ENCODE measurements at regions not wholly inside any gene's neighbourhood (a gene's known extent, or its start where the extent isn't known, plus 50 kb on each side); places are given as distances from the start of the nearest gene placed in this dataset.
"Not testable (repeated sequence)": the region's sequence is repeated elsewhere in the genome, so short reads cannot be mapped to it uniquely, and the experiment has no call there.

DNA sequence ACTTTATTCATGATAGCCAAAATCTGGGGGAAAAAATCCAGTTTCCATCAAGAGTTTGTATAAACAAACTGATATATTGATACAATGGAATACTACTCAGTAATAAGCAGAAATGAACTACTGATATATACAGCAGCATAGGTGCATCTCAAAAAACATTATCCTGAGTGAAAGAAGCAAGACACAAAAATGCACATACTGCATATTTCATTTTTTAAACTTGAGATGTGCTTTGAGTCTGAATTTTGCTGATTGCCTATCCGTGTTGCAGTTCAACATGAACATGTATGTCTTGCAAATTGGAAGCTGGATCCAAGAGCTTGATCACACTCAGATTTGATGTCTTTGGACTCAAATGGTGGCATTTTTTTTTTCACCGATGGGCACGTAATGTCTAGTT lies 132.4 kb downstream of the TSEN15 start:
- DNase-seq (ENCODE audit: low read depth): no peak

DNA sequence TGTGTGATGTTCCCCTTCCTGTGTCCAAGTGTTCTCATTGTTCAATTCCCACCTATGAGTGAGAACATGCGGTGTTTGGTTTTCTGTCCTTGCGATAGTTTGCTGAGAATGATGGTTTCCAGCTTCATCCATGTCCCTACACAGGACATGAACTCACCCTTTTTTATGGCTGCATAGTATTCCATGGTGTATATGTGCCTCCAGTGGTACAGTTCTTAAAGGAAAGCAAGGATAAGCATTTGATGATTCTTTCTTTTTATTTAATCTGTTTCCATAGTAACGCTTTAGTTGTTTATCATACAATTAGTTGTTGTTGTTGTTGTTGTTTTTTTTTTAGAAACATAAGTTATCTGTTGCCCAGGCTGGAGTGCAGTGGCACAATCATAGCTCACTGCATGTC lies 133.1 kb downstream of the TSEN15 start:
- not testable (repeated sequence) for DNase-seq (ENCODE audit: low read depth)

DNA sequence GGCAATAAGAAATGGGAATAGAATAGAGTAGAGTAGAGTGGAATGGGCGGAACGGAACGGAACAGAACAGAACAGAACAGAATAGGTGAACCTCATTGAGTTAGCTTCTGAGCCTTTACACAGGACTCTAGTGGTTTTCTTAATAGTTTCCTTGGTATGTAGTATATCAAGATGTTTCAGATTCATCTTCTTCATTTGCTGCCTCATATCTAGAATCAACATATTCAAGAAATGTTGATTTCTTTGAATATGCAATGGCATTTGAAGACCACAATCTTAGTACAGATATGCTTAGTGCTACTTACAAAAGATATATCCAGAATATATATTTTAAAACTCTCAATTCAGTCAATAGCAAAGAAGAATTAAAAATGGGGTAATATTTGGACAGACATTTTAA lies 133.8 kb downstream of the TSEN15 start:
- no peak for DNase-seq (ENCODE audit: low read depth)

DNA sequence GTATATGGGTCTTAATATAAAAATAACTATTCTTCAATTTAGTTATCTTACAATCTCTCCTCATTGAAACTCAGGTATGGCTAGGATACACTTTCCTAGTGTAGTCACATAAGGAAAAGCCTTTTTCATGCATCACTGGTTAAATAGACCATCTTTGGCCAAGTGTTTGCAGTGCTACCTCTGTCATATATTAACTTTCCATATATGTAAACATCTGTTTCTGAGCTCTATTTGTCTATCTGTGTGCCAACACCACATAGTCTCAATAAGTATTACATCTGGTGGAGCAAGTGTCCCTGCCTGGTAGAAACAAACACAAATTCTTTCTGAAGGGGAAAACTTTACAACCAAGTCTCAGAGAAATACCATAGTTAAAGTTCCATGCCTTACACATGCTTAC lies 134.6 kb downstream of the TSEN15 start:
- no peak for DNase-seq (ENCODE audit: low read depth)

DNA sequence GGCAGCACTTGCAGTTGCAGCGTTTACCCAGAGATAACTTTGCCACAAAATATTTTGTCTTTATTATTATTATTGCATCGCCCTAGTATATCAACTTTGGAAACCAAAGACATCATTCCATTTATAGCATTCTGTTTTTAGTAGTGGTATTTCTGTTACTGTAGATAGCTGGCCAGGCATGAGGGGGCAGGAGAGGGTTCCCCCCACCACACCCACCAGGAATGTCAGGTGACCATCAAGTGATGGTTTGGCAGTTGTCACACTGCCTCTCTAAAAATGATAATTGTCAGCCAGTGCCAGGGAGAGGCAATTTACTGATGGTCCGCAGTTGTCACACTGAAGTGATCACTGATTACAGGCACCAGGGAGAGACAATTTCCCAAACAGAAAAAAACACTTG lies 135.6 kb downstream of the TSEN15 start:
- no peak for DNase-seq (ENCODE audit: low read depth)

DNA sequence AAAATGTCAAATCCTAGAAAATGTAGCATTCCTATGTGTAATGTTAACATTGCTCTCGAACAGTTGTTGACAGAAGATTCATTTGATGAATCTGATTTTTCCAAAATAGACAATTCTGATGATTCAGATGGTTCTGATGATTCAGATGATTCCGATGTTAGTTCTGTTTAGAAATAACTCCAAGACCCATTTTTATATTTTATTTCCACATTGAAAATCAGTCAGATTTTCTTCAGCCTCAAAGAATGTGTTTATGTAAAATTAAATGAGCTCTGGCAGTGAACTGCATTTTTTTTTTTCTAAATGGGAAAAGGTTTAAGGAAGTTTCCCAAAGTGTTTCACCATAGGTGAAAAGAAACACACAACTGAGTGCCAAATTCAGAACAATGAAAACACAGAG lies 136.5 kb downstream of the TSEN15 start:
- no peak for DNase-seq (ENCODE audit: low read depth)

DNA sequence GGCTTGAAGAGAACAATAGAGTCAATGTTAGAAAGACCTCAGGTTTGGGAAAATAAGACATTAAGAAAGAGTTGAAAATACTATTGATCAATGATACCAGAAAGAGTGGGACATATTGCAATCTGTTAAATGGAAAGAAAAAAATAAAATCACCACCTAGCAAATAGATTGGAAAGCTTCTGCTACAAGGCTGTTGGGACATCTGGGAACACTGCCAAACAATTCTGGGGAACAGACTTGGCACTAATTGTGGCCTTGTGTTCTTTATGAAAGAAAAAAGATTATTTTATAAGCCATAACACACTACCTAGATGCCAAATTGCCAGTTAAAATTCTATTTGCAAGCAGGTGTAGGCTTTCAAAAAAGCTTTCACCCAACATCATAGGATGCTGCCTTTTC lies 137.8 kb downstream of the TSEN15 start:
- DNase-seq (ENCODE audit: low read depth): no peak

DNA sequence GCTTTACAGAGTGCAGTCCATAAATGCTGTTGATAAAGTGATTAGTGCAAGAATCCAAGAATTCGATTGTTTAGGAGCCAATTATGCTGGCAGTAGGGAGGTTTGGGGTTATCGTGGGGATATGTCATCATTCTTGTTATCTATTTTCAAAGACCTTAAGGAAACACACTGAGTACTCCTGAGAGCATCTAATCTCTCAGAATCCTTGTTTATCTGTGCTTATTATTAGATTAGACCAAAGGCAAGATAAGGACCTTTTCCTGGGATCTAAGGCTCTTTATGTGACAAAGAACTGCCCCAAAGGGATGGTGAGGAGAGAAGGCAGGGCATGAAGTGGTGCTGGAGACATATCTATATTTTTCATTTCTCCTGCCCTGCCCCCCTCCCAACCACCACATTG lies 139.1 kb downstream of the TSEN15 start:
- DNase-seq (ENCODE audit: low read depth): peak; percentile 27

DNA sequence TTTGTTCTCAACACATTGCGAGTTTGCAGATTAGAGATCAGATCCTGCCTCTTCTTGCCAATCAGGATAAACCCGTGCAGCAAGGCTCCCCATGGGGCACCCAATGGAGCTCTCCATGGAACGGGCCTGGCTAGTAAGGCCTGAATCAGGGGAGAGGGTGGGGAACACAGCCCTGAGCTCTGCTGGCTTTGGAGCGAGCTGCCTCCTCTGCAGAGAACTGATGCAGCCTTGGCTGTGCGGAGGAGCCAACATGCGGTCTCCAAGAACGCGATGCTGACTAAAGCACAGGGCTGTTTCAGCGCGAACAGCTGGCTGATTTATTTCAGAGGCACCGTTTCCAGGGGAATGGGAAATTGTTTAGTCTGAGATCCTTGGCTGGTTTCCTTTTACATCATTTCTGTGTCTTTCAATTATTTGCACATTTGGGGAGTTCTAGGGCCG lies 139.7 kb downstream of the TSEN15 start:
- DNase-seq (ENCODE audit: low read depth): peak; percentile 96

DNA sequence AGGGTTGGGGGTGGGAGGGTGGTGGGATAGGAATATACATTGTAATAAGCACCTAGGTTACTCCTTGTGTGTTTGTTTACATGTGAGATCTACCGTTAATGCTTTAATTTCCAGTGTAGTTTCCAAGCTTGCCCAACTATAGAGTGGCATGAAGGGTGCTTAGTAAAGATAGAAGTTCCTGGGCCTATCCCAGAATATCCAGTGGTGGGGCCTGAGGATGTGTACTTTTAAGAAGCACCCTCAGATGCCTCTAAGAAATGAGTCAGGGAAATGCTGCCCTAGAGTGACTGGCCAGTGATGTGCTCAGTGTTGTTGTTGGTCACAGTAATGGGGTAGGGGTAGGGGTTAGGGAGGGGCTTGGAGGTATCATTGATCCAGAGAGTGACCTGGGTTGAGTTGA lies 141.3 kb downstream of the TSEN15 start:
- no peak for DNase-seq (ENCODE audit: low read depth)

DNA sequence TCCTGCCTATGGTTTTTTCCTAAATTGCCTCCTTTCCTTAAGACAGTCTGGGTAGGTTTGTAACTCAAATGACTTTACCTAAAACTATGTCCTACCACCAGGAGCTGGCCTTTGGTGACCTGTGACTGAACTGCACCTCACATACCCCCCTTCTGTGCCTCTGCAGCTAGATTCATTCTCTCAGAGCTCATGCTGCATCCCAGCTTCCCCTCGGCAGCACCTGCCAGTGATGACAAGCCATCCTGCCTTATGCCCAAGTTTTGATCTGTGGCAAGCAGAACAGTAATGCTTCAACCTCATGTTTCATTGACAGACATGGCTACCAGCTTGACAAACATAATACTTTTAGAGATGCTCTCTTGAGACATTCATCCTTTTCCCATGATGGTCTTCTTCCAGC lies 141.9 kb downstream of the TSEN15 start:
- DNase-seq (ENCODE audit: low read depth): no peak

DNA sequence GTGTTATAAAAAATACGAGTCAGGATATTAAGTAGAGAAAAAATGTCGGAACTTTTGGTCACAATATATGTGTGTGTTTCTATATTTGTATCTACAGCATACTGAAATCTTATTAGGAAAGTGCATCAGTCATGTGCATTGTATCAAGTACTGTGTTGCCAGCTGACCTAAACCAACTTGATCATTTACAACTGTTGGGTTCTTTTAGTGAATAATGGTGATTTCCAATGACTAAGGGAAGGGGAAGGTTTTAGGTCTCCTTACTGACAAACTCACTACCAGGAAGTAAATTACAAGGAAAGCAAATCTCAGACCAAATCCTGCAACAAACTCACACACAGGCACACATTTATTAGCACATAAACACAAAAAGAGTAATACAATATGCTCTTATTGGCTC lies 142.7 kb downstream of the TSEN15 start:
- DNase-seq (ENCODE audit: low read depth): no peak

DNA sequence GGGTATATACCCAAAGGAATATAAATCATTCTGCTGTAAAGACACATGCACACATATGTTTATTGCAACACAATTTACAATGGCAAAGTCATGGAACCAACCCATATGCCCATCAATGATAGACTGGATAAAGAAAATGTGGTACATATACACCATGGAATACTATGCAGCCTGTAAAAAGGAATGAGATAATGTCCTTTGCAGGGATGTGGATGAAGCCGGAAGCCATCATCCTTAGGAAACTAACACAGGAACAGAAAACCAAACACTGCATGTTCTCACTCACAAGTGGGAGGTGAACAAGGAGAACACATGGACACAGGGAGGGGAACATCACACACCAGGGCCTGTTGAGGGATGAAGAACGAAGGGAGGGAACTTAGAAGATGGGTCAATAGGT lies 144.2 kb downstream of the TSEN15 start:
- DNase-seq (ENCODE audit: low read depth): not testable (repeated sequence)

DNA sequence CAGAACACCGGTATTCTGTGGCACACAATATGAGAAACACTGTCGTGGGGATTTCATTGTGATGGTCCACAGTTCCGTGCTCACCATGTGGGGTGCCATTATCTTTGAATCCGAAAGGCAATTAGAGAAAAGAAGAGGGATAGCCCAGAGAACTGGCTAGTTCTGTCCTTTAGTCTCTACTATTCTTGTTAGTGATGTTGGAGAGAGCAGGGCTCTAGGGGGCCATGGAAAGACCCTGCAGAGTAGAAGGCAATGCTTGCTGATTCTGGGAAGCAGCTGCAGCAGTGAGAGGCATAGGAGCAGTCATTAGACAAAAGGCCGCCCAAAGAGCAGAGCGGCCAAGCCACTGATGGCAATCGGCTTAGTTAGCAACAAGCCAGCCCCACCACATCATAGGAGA lies 146.3 kb downstream of the TSEN15 start:
- no peak for DNase-seq (ENCODE audit: low read depth)

DNA sequence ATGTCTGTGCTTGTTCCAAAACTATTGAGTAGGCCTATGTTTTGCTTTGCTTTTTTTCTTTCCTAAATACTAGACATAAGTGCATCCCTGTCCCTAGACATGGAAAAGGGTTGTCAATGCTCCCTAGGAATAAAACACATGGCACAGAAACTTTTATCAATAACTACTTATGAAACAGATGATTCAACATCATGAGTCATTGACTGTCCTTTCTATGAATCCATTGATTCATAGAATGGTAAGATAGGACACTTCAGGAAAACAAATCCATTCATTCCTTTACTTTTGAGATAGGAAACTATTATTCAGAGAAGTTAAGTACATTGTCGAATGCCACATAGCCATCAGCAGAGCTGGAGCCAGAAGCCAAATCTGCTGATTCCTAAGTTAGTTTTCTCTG lies 147.5 kb downstream of the TSEN15 start:
- DNase-seq (ENCODE audit: low read depth): peak; percentile 17

DNA sequence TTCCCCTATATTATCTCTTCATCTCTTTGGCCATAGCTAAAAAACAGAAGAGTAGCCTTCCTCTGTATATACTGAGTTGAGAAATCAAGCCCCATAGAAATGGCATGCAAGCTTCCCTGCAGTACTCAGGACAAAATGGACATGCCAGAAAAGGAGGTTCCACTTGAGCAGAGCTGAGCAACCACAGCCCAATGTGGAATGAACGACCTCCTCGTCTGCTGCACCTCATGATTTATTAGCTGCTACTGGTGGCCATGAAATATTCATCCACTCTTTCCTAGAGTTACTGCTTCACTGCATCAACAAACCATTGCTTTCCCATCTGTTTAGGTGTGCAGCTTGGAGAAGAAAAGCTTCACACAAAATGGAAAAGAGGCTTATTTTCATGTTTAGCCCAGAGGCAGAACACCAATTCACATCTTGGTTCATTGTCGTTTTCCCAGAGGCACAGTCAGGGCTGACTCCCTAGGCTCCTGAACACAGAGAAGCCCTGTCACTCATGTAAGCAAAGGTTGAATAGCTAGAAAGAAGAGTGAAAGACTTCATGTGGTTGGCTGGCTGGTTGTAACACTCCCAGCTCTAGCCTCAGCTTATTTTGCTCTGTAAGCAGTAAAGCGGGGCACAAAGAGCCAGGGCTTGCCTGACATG lies 148.0 kb downstream of the TSEN15 start:
- peak; percentile 31 for DNase-seq (ENCODE audit: low read depth)

DNA sequence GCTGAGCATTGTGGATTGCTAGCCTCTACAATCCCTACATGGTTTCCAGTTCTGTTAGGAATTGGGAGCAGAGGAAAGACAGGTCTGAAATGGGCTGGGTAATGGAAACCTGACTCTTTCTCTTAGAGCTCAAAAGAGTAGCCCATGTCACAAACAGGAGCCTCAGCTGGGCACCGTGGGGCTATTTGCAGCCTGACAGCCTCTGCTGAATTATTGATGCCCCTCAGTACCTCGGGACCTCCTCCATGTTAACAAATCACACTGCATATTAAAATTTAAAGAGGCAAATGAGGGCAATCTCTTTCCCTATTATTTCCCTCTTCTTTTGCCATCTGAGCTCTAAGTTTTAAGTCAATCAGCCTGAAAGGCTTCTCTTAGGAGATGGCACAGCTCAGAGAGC lies 157.1 kb downstream of the TSEN15 start:
- no peak for DNase-seq (ENCODE audit: low read depth)

DNA sequence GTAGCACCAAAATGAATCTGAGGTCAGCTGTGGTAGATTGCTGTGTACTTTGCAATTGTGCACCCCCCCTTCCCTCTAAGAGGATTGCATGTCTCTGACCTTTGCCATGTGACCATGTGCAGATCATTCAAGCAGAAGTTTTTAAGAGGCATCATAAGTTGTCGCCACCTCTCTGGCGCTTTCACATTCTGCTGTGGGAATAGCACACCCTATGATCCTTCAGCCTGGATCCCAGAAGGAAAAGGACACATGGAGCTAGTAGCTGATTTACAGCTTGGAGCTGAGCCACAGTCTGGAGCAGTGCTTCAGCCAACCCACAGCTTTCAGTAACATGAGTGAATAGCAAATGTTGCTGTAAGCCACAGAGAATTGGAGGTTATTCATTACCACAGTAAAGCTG lies 158.5 kb downstream of the TSEN15 start:
- peak; percentile 84 for DNase-seq (ENCODE audit: low read depth)

DNA sequence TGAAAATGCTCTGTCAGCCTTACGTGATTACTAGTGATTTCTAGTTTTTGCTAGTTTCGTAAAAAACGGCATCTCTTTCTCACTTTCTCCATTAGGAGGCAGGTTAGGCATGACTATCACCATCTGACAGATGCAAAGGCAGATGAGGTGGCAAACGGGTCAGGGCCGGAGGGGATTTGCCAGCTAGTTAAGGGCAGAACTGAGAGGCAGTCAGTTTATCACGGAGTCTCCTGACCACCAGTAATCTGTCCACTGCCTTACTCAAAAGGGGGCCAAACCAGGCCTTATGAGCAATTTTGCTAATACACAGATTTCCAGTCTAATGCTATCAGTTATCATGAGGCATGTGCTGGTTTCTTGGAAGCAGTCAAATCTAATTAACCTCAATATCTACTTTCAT lies 159.3 kb downstream of the TSEN15 start:
- DNase-seq (ENCODE audit: low read depth): no peak

DNA sequence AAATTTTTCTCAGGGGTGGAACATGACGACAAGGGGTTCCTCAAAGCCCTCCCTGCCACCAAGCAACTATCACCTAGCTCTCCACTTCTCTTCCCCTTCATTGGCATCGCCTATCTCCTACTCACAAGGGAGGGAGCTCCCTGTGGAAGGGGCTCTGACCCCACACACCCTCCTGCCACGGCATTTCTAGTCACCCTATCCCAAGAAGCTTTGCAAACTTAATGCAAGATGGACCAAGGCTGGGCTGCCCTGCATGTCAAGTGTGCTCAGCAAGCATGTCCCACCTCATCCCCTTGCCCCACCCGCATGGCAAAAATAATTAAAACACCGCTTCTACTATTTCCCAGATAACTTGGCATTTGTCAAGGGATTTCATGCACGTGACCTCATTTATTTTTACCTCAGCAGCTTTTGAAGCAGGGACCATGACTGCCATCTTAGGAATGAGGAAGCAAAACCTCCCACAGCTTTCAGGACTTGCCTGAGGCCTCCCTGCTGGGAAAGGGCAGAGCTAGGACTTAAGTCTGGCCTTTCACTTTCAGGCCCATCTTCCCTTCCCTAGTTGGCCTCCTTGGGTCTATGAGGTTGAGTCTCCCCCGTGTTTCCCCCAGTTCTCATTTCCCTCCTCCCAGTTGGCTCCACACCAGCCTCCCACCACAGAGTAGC lies 161.3 kb downstream of the TSEN15 start:
- DNase-seq (ENCODE audit: low read depth): peak; percentile 94

DNA sequence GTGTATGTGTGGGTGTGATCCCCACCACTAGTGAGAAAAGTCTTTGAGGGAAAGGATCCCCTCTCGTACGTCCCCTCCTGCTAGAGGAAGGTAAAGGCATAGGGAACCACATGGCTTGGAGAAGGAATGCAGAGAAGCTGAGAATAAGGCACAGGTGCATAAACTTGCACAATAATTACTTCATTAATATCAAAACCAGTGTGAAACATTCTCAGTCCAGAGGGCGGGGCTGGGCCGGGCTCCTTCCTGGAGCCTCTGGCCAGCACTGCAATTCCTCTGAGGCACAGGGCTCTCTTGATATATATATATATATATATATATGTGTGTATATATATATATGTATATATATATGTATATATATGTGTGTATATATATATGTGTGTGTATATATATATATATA lies 162.6 kb downstream of the TSEN15 start:
- no peak for DNase-seq (ENCODE audit: low read depth)

DNA sequence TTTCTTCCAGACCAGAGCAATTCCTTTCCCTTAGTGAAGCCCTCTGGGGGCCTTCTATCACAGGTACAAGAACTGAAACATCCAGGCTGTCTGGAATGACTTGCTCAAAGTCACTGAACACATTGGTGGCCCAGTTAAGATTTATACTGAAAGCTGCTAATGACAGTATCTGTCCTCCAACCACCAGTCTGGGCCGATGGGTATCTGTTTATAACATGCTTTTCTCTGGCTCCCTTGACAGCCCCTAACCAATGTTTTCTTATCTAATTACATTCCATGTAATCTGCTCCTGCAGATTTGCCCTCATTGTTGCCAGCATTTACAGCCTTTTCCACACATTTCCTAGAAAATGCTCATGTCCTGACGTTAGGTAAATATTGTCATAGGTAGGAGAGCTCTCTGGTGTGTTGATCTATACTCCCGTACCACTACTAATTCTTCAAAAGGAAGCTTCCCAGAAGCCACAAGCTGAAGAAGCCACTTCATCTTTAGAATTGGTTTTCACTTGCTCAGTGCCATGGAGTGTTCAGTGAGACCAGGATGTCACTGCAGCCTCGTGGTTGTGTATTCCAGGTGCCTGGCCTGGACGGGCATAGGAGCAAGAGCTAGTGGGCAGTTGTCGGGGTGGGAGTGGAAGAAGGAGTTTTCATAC lies 163.9 kb downstream of the TSEN15 start:
- DNase-seq (ENCODE audit: low read depth): no peak

DNA sequence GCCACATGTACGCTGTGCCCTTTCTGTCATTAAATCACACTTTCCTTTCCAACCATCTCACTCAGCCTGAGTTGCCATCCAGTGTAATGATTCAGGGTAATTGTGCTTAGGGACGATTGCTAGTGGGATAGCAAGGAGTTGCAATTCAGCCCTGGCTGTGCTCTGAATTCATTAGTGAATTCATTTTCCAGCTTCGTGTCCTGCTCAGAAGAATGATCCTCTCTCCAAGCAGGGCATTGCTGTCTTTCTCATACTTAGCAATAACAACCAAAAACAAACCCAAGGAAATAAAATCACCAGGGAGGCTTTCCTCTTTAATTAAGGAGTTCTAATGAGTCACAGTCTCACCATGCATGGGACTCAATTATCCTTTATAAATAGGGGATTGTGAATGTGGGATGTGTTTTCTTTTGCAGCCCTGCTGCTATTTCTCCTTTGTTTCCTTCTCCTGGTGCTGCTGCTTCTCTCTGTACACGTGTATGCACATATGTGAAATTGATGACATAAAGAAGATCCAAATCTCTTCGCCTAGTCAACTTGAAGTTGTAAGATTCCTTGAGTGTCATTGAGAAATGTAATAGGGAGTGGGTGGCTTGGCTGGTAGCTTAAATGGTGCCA lies 167.0 kb downstream of the TSEN15 start:
- DNase-seq (ENCODE audit: low read depth): no peak
